ENCODE measurements at regions not wholly inside any gene's neighbourhood (a gene's known extent, or its start where the extent isn't known, plus 50 kb on each side); places are given as distances from the start of the nearest gene placed in this dataset.

GRCh38 chr7:94054130-94054529 is 50.0 kb upstream of the BET1 start:
- H3K27ac ChIP-seq: no peak overlapping the region
- H3K9me3 ChIP-seq: no peaks in the 10 kb centered on the region
- no peaks in the 10 kb centered on the region for H3K36me3 ChIP-seq
- TF ChIP-seq CTCF (IDR thresholded peaks at IDR 0.05): no peak
- H3K4me3 ChIP-seq (ENCODE audit: low read depth in 1 of 2, low read length in 1 of 2): no peak overlapping the region
- no peaks in the 10 kb centered on the region for H3K27me3 ChIP-seq
- peaks cover 0 to 4% of the 10 kb centered on the region in 2 experiments for H3K4me1 ChIP-seq (ENCODE audit: control insufficient read depth in 1 of 2, insufficient read depth in 1 of 2, low read depth in 1 of 2, low read length in 1 of 2)

- Histone ChIP-seq H3K4me3 (ENCODE audit: low read depth in 1 of 2, low read length in 1 of 2) (no peak overlapping the region), H3K27ac (no peak overlapping the region), H3K27me3 (peaks cover 14% of the 10 kb centered on the region), H3K36me3 (no peaks in the 10 kb centered on the region), H3K9me3 (no peaks in the 10 kb centered on the region), H3K4me1 (ENCODE audit: control insufficient read depth in 1 of 2, insufficient read depth in 1 of 2, low read depth in 1 of 2, low read length in 1 of 2) (no peaks in the 10 kb centered on the region)
- TF ChIP-seq CTCF (IDR thresholded peaks at IDR 0.05): no peak
Observed at GRCh38 chr7:94055963-94056362, 51.8 kb upstream of the BET1 start.

GRCh38 chr7:94056796-94057207 is 52.6 kb upstream of the BET1 start:
- no peaks in the 10 kb centered on the region for H3K9me3 ChIP-seq
- H3K27ac ChIP-seq: no peak overlapping the region
- no peaks in the 10 kb centered on the region for H3K36me3 ChIP-seq
- no peaks in the 10 kb centered on the region for H3K4me1 ChIP-seq (ENCODE audit: control insufficient read depth in 1 of 2, insufficient read depth in 1 of 2, low read depth in 1 of 2, low read length in 1 of 2)
- no peak overlapping the region for H3K4me3 ChIP-seq (ENCODE audit: low read depth in 1 of 2, low read length in 1 of 2)
- H3K27me3 ChIP-seq: peaks cover 22% of the 10 kb centered on the region
- no peak for TF ChIP-seq CTCF (IDR thresholded peaks at IDR 0.05)

- no peak overlapping the region for H3K27ac ChIP-seq
- H3K4me3 ChIP-seq (ENCODE audit: low read depth in 1 of 2, low read length in 1 of 2): no peak overlapping the region
- H3K9me3 ChIP-seq: no peaks in the 10 kb centered on the region
- TF ChIP-seq CTCF (IDR thresholded peaks at IDR 0.05): no peak
- no peaks in the 10 kb centered on the region for H3K36me3 ChIP-seq
- no peaks in the 10 kb centered on the region for H3K4me1 ChIP-seq (ENCODE audit: control insufficient read depth in 1 of 2, insufficient read depth in 1 of 2, low read depth in 1 of 2, low read length in 1 of 2)
- peaks cover 31% of the 10 kb centered on the region for H3K27me3 ChIP-seq
Observed at GRCh38 chr7:94057955-94058354, 53.8 kb upstream of the BET1 start.

DNA sequence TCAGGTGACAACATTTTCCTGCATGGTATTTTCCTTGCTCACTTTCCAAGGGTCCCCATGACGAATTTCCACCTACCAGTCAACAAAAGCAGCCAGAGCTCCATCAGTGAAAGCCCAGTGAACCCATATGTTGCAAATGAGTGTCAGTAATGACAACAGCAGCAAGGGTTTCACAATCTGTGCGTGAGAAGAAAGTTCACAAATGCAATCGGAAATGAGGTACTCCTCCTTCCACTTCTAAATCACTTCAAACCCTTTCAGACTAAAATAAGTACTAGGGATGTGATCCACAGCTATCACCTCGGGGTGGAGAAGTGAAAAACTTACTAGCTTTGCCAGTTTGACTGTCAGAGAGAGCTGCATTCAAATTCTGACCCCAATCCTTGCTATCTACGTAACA is 55.6 kb upstream of the BET1 start:
- no peaks in the 10 kb centered on the region for H3K9me3 ChIP-seq
- no peaks in the 10 kb centered on the region for H3K4me1 ChIP-seq (ENCODE audit: control insufficient read depth in 1 of 2, insufficient read depth in 1 of 2, low read depth in 1 of 2, low read length in 1 of 2)
- H3K4me3 ChIP-seq (ENCODE audit: low read depth in 1 of 2, low read length in 1 of 2): no peak overlapping the region
- no peak overlapping the region for H3K27ac ChIP-seq
- H3K36me3 ChIP-seq: no peaks in the 10 kb centered on the region
- peaks cover 48% of the 10 kb centered on the region for H3K27me3 ChIP-seq
- no peak for TF ChIP-seq CTCF (IDR thresholded peaks at IDR 0.05)

DNA sequence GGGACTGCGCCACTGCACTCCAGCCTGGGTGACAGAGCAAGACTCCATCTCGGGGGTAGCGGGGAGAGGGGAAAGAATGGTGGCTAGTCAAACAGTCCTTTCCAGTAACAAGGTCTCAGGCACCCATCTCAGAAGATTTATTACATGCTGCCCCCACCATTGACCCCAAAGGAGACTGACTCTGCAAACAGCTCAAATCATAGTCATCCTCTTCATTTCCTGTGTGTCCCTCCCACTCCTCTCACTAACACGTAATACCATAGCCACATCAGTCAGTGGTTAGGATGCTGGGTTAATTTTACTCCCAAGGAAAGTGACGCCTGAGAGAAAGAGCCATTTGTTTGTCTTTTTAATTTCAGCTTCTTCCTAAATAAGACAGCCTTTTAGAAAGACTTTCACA is 56.6 kb upstream of the BET1 start:
- no peaks in the 10 kb centered on the region for H3K9me3 ChIP-seq
- H3K4me1 ChIP-seq (ENCODE audit: control insufficient read depth in 1 of 2, insufficient read depth in 1 of 2, low read depth in 1 of 2, low read length in 1 of 2): no peaks in the 10 kb centered on the region

More for the DNA sequence above, 56.6 kb upstream of the BET1 start:
- no peak overlapping the region for H3K4me3 ChIP-seq (ENCODE audit: low read depth in 1 of 2, low read length in 1 of 2)
- no peak overlapping the region for H3K27ac ChIP-seq
- H3K36me3 ChIP-seq: no peaks in the 10 kb centered on the region
- peaks cover 58% of the 10 kb centered on the region for H3K27me3 ChIP-seq
- no peak for TF ChIP-seq CTCF (IDR thresholded peaks at IDR 0.05)

Measured in neutrophil (primary cell).